ENCODE measurements at regions not wholly inside any gene's neighbourhood (a gene's known extent, or its start where the extent isn't known, plus 50 kb on each side); places are given as distances from the start of the nearest gene placed in this dataset.

- Histone ChIP-seq H3K27ac (ENCODE audit: low read depth in 1 of 2, low read length in 1 of 2) (no peak overlapping the region), H3K4me1 (ENCODE audit: control insufficient read depth in 5 of 5, insufficient read depth in 5 of 5, low read length in 5 of 5) (no peaks in the 10 kb centered on the region), H3K4me3 (no peak overlapping the region), H3K27me3 (ENCODE audit: control insufficient read depth in 3 of 3, insufficient read depth in 3 of 3, low read length in 2 of 3) (peaks cover 0 to 5% (median 0%) of the 10 kb centered on the region in 3 donors), H3K9me3 (ENCODE audit: control insufficient read depth in 4 of 4, insufficient read depth in 3 of 4, low read length in 3 of 4) (no peaks in the 10 kb centered on the region), H3K9ac (ENCODE audit: insufficient read depth in 1 of 2, low read length in 2 of 2) (no peak overlapping the region), H3K36me3 (ENCODE audit: control insufficient read depth in 4 of 4, insufficient read depth in 4 of 4, low read length in 4 of 4) (no peaks in the 10 kb centered on the region)
- ATAC-seq (ENCODE audit: insufficient read depth, low FRiP score) (no peak), DNase-seq (no peak)
- 88 to 92% methylated on average over 5 of the region's 5 CpGs for WGBS, 2 donors
- no peak for TF ChIP-seq CTCF (IDR thresholded peaks at IDR 0.05; ENCODE audit: control extremely low read depth, extremely low read depth)
These were observed 564.0 kb upstream of the BRINP1 start for GRCh38 chr9:119933191-119933590.

DNA sequence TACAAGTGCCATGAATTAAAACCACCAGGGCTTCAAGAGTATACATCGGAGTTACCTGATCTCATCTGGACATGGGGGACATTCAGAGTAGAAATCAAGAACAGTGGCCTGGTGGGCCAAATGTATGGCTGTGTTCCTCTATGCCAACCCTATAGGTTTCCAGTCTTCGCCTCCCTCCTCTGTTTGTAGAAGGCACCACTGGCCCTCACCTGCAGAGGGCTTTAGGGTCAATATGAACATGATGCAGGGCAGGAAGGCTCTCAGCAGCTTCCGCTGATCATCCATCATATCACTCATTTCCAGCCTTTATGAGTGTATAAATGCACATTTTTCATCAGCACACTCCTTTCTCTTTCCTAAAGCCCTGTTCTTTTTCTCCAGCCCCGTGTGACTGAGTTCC is 555.5 kb upstream of the BRINP1 start:
- TF ChIP-seq CTCF (IDR thresholded peaks at IDR 0.05; ENCODE audit: control extremely low read depth, extremely low read depth) = no peak
- H3K4me3 ChIP-seq = no peak overlapping the region
- WGBS, 2 donors = 80 to 87% methylated on average over 4 of the region's 4 CpGs

GRCh38 chr9:119917175-119917574 is 547.9 kb upstream of the BRINP1 start:
- Histone ChIP-seq H3K36me3 (ENCODE audit: control insufficient read depth in 4 of 4, insufficient read depth in 4 of 4, low read length in 4 of 4) (no peaks in the 10 kb centered on the region), H3K4me3 (no peak overlapping the region), H3K9ac (ENCODE audit: insufficient read depth in 1 of 2, low read length in 2 of 2) (no peak overlapping the region), H3K4me1 (ENCODE audit: control insufficient read depth in 5 of 5, insufficient read depth in 5 of 5, low read length in 5 of 5) (no peaks in the 10 kb centered on the region), H3K27me3 (ENCODE audit: control insufficient read depth in 3 of 3, insufficient read depth in 3 of 3, low read length in 2 of 3) (peaks cover 0 to 3% (median 0%) of the 10 kb centered on the region in 3 donors), H3K9me3 (ENCODE audit: control insufficient read depth in 4 of 4, insufficient read depth in 3 of 4, low read length in 3 of 4) (peaks cover 0 to 5% (median 0%) of the 10 kb centered on the region in 4 donors), H3K27ac (ENCODE audit: low read depth in 1 of 2, low read length in 1 of 2) (no peak overlapping the region)
- DNase-seq (no peak), ATAC-seq (ENCODE audit: insufficient read depth, low FRiP score) (no peak)
- TF ChIP-seq CTCF (IDR thresholded peaks at IDR 0.05; ENCODE audit: control extremely low read depth, extremely low read depth) = no peak
- WGBS, 2 donors = 91 to 92% methylated on average over 5 of the region's 5 CpGs

More for the DNA sequence above, 555.5 kb upstream of the BRINP1 start:
- Histone ChIP-seq H3K27me3 (ENCODE audit: control insufficient read depth in 3 of 3, insufficient read depth in 3 of 3, low read length in 2 of 3) (no peaks in the 10 kb centered on the region), H3K27ac (ENCODE audit: low read depth in 1 of 2, low read length in 1 of 2) (no peak overlapping the region), H3K9ac (ENCODE audit: insufficient read depth in 1 of 2, low read length in 2 of 2) (no peak overlapping the region), H3K4me1 (ENCODE audit: control insufficient read depth in 5 of 5, insufficient read depth in 5 of 5, low read length in 5 of 5) (no peaks in the 10 kb centered on the region), H3K9me3 (ENCODE audit: control insufficient read depth in 4 of 4, insufficient read depth in 3 of 4, low read length in 3 of 4) (peaks cover 0 to 5% (median 0%) of the 10 kb centered on the region in 4 donors), H3K36me3 (ENCODE audit: control insufficient read depth in 4 of 4, insufficient read depth in 4 of 4, low read length in 4 of 4) (no peaks in the 10 kb centered on the region)
- ATAC-seq (ENCODE audit: insufficient read depth, low FRiP score) (no peak), DNase-seq (no peak)

DNA sequence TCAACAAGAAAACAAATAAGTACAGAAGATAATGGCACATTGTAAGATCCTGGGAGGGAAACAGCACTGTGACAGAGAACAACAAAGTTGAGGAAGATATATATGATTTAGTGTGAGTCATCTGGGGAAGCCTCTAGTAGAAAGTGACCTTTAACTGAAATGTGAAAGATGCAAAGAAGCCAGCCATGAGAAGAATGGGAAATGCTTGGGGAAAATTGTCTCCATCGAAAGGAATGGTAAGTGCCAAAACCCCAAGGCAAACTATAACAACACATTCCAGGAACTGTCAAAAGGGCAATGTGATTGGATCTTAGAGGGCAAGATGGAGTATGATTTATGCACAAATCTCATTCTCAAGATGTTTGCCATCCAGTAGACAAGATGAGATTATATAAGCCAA is 537.8 kb upstream of the BRINP1 start:
- Histone ChIP-seq H3K9ac (ENCODE audit: insufficient read depth in 1 of 2, low read length in 2 of 2) (no peak overlapping the region), H3K36me3 (ENCODE audit: control insufficient read depth in 4 of 4, insufficient read depth in 4 of 4, low read length in 4 of 4) (no peaks in the 10 kb centered on the region), H3K4me3 (no peak overlapping the region), H3K9me3 (ENCODE audit: control insufficient read depth in 4 of 4, insufficient read depth in 3 of 4, low read length in 3 of 4) (peaks cover 0 to 3% (median 0%) of the 10 kb centered on the region in 4 donors), H3K4me1 (ENCODE audit: control insufficient read depth in 5 of 5, insufficient read depth in 5 of 5, low read length in 5 of 5) (peaks cover 0 to 3% (median 0%) of the 10 kb centered on the region in 5 donors), H3K27me3 (ENCODE audit: control insufficient read depth in 3 of 3, insufficient read depth in 3 of 3, low read length in 2 of 3) (no peaks in the 10 kb centered on the region), H3K27ac (ENCODE audit: low read depth in 1 of 2, low read length in 1 of 2) (no peak overlapping the region)
- 87 to 90% methylated on average over 1 of the region's 1 CpG for WGBS, 2 donors
- ATAC-seq (ENCODE audit: insufficient read depth, low FRiP score) = no peak
- TF ChIP-seq CTCF (IDR thresholded peaks at IDR 0.05; ENCODE audit: control extremely low read depth, extremely low read depth) = no peak
- DNase-seq = no peak

All from lung (tissue), 11 donors.